Natural killer cell (primary cell): ENCODE measurements at regions not wholly inside any gene's neighbourhood (a gene's known extent, or its start where the extent isn't known, plus 50 kb on each side); places are given as distances from the start of the nearest gene placed in this dataset.

ENCODE experiments used
- ATAC-seq, 3 donors: fragments of 150-1000 bp in 2 of 3; fragments of 200-7000 bp in 1 of 3; cut with Tn5 transposase; 1 replicate in 1 of 3; 2 replicates in 2 of 3; pipeline ENCODE4 v1.10.0; 2021; ENCODE audit warnings: mild to moderate bottlenecking in 2 of 3, moderate library complexity in 2 of 3
- DNase-seq, 2 donors: peaks; one replicate each; pipeline versions ENCODE4 v3.0.0 to v3.0.0-alpha.2; 2013 to 2021; ENCODE audit warnings: mixed read lengths in 1 of 2
- H3K27ac ChIP-seq: one replicate; pipeline ENCODE4 v1.5.1; 2013; ENCODE audit warnings: mild to moderate bottlenecking, low read length
- H3K27me3 ChIP-seq: one replicate; pipeline ENCODE4 v1.6.1; 2013; ENCODE audit warnings: low read length; ENCODE audit not compliant: control insufficient read depth, insufficient read depth
- H3K36me3 ChIP-seq: one replicate; pipeline ENCODE4 v1.6.1; 2013; ENCODE audit warnings: low read length; ENCODE audit not compliant: control insufficient read depth, insufficient read depth
- H3K4me1 ChIP-seq: one replicate; pipeline ENCODE4 v1.6.1; 2013; ENCODE audit warnings: low read length; ENCODE audit not compliant: control insufficient read depth, insufficient read depth
- H3K4me3 ChIP-seq: one replicate; pipeline ENCODE4 v1.5.1; 2013; ENCODE audit warnings: low read length
- H3K9me3 ChIP-seq: one replicate; pipeline ENCODE4 v1.6.1; 2013; ENCODE audit warnings: low read length; ENCODE audit not compliant: control insufficient read depth, insufficient read depth
- H3K27ac Mint-ChIP-seq, 2 donors: one replicate each; pipeline ENCODE4 v1.8.0; 2022; ENCODE audit warnings: mild to moderate bottlenecking in 2 of 2, mixed read lengths in 2 of 2, moderate library complexity in 1 of 2
- H3K27me3 Mint-ChIP-seq, 2 donors: one replicate each; pipeline ENCODE4 v1.8.0; 2022; ENCODE audit warnings: low read depth in 2 of 2, mixed read lengths in 2 of 2
- H3K36me3 Mint-ChIP-seq: one replicate; pipeline ENCODE4 v1.8.0; 2022; ENCODE audit warnings: mixed read lengths
- H3K4me1 Mint-ChIP-seq, 2 donors: one replicate each; pipeline ENCODE4 v1.8.0; 2022; ENCODE audit warnings: mixed read lengths in 2 of 2
- H3K4me3 Mint-ChIP-seq: one replicate; pipeline ENCODE4 v1.8.0; 2022; ENCODE audit warnings: mild to moderate bottlenecking, moderate library complexity, mixed read lengths
- H3K9me3 Mint-ChIP-seq, 2 donors: one replicate each; pipeline ENCODE4 v1.8.0; 2022; ENCODE audit warnings: mixed read lengths in 2 of 2
- CTCF ChIP-seq: fragments of 200-600 bp; IDR thresholded peaks from one replicate; pipeline ENCODE4 v1.8.0; 2022; ENCODE audit warnings: antibody characterized with exemption
- WGBS: methylation state at CpG from one replicate; pipeline ENCODE4 v1.1.7; 2013; ENCODE audit warnings: missing lambda C conversion rate; ENCODE audit not compliant: insufficient coverage; 5-methylcytosine and 5-hydroxymethylcytosine counted together
- intact Hi-C: fragments of 100-400 bp; cut with micrococcal nuclease; formaldehyde crosslinking; loops from one replicate; pipeline ENCODE4 v1.14.2; 2022

GRCh38 chr9:126108240-126108639 is 218.4 kb upstream of the MVB12B start:
- 42% methylated on average over 10 of the region's 11 CpGs for WGBS
- no peak for TF ChIP-seq CTCF
- Histone ChIP-seq H3K4me1 (no peaks in the 10 kb centered on the region), H3K36me3 (no peaks in the 10 kb centered on the region), H3K27me3 (no peaks in the 10 kb centered on the region), H3K4me3 (no peak overlapping the region), H3K27ac (no peak overlapping the region), H3K9me3 (no peaks in the 10 kb centered on the region)
- Mint-ChIP-seq H3K27ac (no peak overlapping the region), H3K9me3 (no peaks in the 10 kb centered on the region), H3K36me3 (no peaks in the 10 kb centered on the region), H3K4me1 (no peaks in the 10 kb centered on the region), H3K27me3 (peaks cover 0 to 14% of the 10 kb centered on the region in 2 donors), H3K4me3 (no peak overlapping the region)
- no peak for DNase-seq
- intact Hi-C loops = no loop called here
- no peak for ATAC-seq

GRCh38 chr9:126109575-126109974 is 217.1 kb upstream of the MVB12B start:
- Mint-ChIP-seq H3K9me3 (no peaks in the 10 kb centered on the region), H3K36me3 (no peaks in the 10 kb centered on the region), H3K4me3 (no peak overlapping the region), H3K27me3 (peaks cover 0 to 17% of the 10 kb centered on the region in 2 donors), H3K27ac (no peak overlapping the region), H3K4me1 (no peaks in the 10 kb centered on the region)
- H3K4me3 ChIP-seq = no peak overlapping the region
- no peaks in the 10 kb centered on the region for H3K9me3 ChIP-seq
- ATAC-seq (no peak), DNase-seq (no peak)
- no peak for TF ChIP-seq CTCF
- no peaks in the 10 kb centered on the region for H3K4me1 ChIP-seq
- H3K27ac ChIP-seq = no peak overlapping the region
- H3K27me3 ChIP-seq = no peaks in the 10 kb centered on the region
- H3K36me3 ChIP-seq = no peaks in the 10 kb centered on the region
- intact Hi-C loops = no loop called here

- no peak for TF ChIP-seq CTCF
- H3K4me3 Mint-ChIP-seq = no peak overlapping the region
- H3K9me3 ChIP-seq = no peaks in the 10 kb centered on the region
These were observed 215.1 kb upstream of the MVB12B start for GRCh38 chr9:126111556-126111955.

GRCh38 chr9:126112135-126112720 is 214.4 kb upstream of the MVB12B start:
- no peak for DNase-seq
- Mint-ChIP-seq H3K27ac (no peak overlapping the region), H3K9me3 (no peaks in the 10 kb centered on the region), H3K36me3 (no peaks in the 10 kb centered on the region), H3K4me3 (no peak overlapping the region), H3K4me1 (no peaks in the 10 kb centered on the region), H3K27me3 (peaks cover 0 to 19% of the 10 kb centered on the region in 2 donors)
- no peak overlapping the region for H3K4me3 ChIP-seq
- H3K4me1 ChIP-seq = no peaks in the 10 kb centered on the region
- ATAC-seq = no peak
- no peaks in the 10 kb centered on the region for H3K9me3 ChIP-seq
- no peak for TF ChIP-seq CTCF
- intact Hi-C loops = no loop called here
- no peaks in the 10 kb centered on the region for H3K36me3 ChIP-seq
- H3K27me3 ChIP-seq = no peaks in the 10 kb centered on the region
- no peak overlapping the region for H3K27ac ChIP-seq
- WGBS = 91% methylated on average over 11 of the region's 11 CpGs

More at GRCh38 chr9:126111556-126111955, 215.1 kb upstream of the MVB12B start:
- intact Hi-C loops = no loop called here
- H3K4me1 Mint-ChIP-seq = no peaks in the 10 kb centered on the region
- no peak overlapping the region for H3K27ac Mint-ChIP-seq
- H3K27me3 Mint-ChIP-seq = peaks cover 0 to 17% of the 10 kb centered on the region in 2 donors
- no peaks in the 10 kb centered on the region for H3K27me3 ChIP-seq
- no peak for ATAC-seq
- H3K27ac ChIP-seq = no peak overlapping the region
- H3K4me3 ChIP-seq = no peak overlapping the region
- 87% methylated on average over 5 of the region's 5 CpGs for WGBS
- no peak for DNase-seq
- no peaks in the 10 kb centered on the region for H3K4me1 ChIP-seq
- no peaks in the 10 kb centered on the region for H3K9me3 Mint-ChIP-seq
- no peaks in the 10 kb centered on the region for H3K36me3 ChIP-seq
- no peaks in the 10 kb centered on the region for H3K36me3 Mint-ChIP-seq
